ENCODE measurements at regions not wholly inside any gene's neighbourhood (a gene's known extent, or its start where the extent isn't known, plus 50 kb on each side); places are given as distances from the start of the nearest gene placed in this dataset.
A peak's percentile ranks its signal among the peaks of the same experiment; 100 is the strongest.

DNA sequence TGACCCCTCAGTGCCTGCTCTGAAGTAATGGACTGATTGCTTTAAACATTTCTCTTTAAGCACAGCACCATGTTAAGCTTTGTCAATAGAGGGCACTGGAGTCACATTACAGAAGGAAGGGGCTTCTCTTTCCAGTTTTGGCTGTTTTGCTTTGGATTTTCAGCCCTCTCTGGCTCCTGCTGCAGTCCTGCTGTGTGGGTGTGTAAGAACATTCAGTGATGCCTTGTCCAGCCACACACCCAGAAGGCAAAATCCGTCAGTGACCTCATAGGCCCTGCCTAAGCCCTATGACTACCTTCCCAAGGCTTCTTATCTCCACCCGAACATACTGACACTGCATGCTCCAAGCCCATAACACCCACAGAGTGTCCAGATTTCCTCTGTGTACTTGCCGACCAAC lies 215.3 kb upstream of the CTSO start:
- H3K9me3 ChIP-seq (ENCODE audit: insufficient read depth, low read depth): no peaks in the 10 kb centered on the region
- no peaks in the 10 kb centered on the region for H3K36me3 ChIP-seq (ENCODE audit: low read depth)
- intact Hi-C loops (cut with micrococcal nuclease; ENCODE audit: unreplicated experiment): loop anchor here (1.0 to 10.0 kb wide), 4 partner anchors 306 to 959 kb away; no protein-coding TSS in a partner anchor
- BruUV-seq (replicated peaks): no TSS peak
- H4K20me1 ChIP-seq (ENCODE audit: insufficient read depth): no peaks in the 10 kb centered on the region
- peak; percentile 43; the same call in 1 of the 2 replicates for TF ChIP-seq CTCF (conservative IDR thresholded peaks at IDR 0.05)
- no peak for TF ChIP-seq EZH2 (IDR thresholded peaks at IDR 0.05; ENCODE audit: low read depth)
- H3K27me3 ChIP-seq (ENCODE audit: insufficient read depth, low read depth): no peaks in the 10 kb centered on the region
- no peak overlapping the region for H2AFZ ChIP-seq
- H3K27ac ChIP-seq: no peak overlapping the region
- ChIA-PET POLR2A (ENCODE audit: unreplicated experiment) (no interaction called here), CTCF (interaction anchor here (1.6 kb wide), 1 partner anchor 306 kb away, joined by 5 read pairs; no protein-coding TSS in a partner anchor)
- H3F3A ChIP-seq (ENCODE audit: insufficient read depth, low read depth): no peaks in the 10 kb centered on the region
- no peaks in the 10 kb centered on the region for H3K4me1 ChIP-seq (replicated peaks; ENCODE audit: insufficient read depth)
- DNase-seq: peak in 1 of 2 experiments; percentile 28
- H3K4me3 ChIP-seq: no peak overlapping the region
- H3K79me2 ChIP-seq (ENCODE audit: low read depth): no peaks in the 10 kb centered on the region
- H3K4me2 ChIP-seq: no peak overlapping the region
- H3K9me2 ChIP-seq (ENCODE audit: insufficient read depth): no peaks in the 10 kb centered on the region

DNA sequence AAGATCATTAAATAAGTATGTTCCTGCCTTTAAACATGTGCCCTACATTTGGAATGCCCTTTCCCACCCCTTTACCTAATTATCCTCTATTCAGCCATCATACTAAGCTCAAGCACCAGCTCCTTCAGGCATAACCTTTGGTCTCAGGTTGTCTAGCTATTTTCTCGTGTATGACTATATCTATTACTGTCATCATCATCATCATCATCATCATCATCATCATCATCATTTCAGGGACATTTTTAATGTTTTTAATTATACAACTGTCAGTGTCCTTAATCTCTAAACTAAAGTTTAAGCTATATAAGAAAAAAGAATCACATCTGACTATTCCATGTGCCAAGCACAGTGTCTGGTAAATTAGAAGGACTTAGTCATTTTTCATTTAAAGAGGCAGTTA lies 214.6 kb upstream of the CTSO start:
- H3K9me3 ChIP-seq (ENCODE audit: insufficient read depth, low read depth): no peaks in the 10 kb centered on the region
- H3F3A ChIP-seq (ENCODE audit: insufficient read depth, low read depth): no peaks in the 10 kb centered on the region
- POLR2A ChIA-PET (ENCODE audit: unreplicated experiment): no interaction called here
- H4K20me1 ChIP-seq (ENCODE audit: insufficient read depth): no peaks in the 10 kb centered on the region
- no peaks in the 10 kb centered on the region for H3K27me3 ChIP-seq (ENCODE audit: insufficient read depth, low read depth)
- H3K79me2 ChIP-seq (ENCODE audit: low read depth): no peaks in the 10 kb centered on the region
- no peak overlapping the region for H2AFZ ChIP-seq
- no peaks in the 10 kb centered on the region for H3K36me3 ChIP-seq (ENCODE audit: low read depth)
- no peak for TF ChIP-seq EZH2 (IDR thresholded peaks at IDR 0.05; ENCODE audit: low read depth)
- H3K4me3 ChIP-seq: no peak overlapping the region
- no peak for DNase-seq
- intact Hi-C loops (cut with micrococcal nuclease; ENCODE audit: unreplicated experiment): loop anchor here (2.0 to 10.0 kb wide), 3 partner anchors 307 to 877 kb away; no protein-coding TSS in a partner anchor
- H3K9me2 ChIP-seq (ENCODE audit: insufficient read depth): no peaks in the 10 kb centered on the region
- BruUV-seq (replicated peaks): no TSS peak
- H3K4me2 ChIP-seq: no peak overlapping the region
- CTCF ChIA-PET: interaction anchor here (1.6 kb wide), 1 partner anchor 307 kb away, joined by 5 read pairs; no protein-coding TSS in a partner anchor
- no peak overlapping the region for H3K27ac ChIP-seq
- no peaks in the 10 kb centered on the region for H3K4me1 ChIP-seq (replicated peaks; ENCODE audit: insufficient read depth)

DNA sequence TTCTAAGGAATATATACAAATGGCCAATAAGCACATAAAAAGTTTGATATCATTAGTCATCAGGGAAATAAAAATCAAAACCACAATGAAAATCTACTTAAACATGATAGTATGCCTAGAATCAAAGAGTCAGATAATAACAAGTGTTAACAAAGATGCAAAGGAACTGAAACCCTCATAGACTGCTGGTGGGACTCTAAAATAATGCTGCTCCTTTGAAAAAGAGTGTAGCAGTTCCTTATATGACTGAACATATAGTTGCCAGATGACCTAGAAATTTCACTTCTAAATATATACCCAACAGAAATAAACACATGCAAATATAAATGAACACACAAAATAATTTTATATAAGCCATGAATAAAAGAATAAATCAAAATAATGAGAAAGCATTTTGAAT lies 205.1 kb upstream of the CTSO start:
- Histone ChIP-seq H3K4me2 (no peak overlapping the region), H4K20me1 (ENCODE audit: insufficient read depth) (no peaks in the 10 kb centered on the region), H3K9me2 (ENCODE audit: insufficient read depth) (no peaks in the 10 kb centered on the region), H3K27ac (no peak overlapping the region), H2AFZ (no peak overlapping the region), H3K4me1 (replicated peaks; ENCODE audit: insufficient read depth) (no peaks in the 10 kb centered on the region), H3K4me3 (no peak overlapping the region), H3K27me3 (ENCODE audit: insufficient read depth, low read depth) (no peaks in the 10 kb centered on the region), H3K9me3 (ENCODE audit: insufficient read depth, low read depth) (no peaks in the 10 kb centered on the region), H3K79me2 (ENCODE audit: low read depth) (no peaks in the 10 kb centered on the region), H3F3A (ENCODE audit: insufficient read depth, low read depth) (no peaks in the 10 kb centered on the region), H3K36me3 (ENCODE audit: low read depth) (no peaks in the 10 kb centered on the region)
- intact Hi-C loops (cut with micrococcal nuclease; ENCODE audit: unreplicated experiment): no loop called here
- BruUV-seq (replicated peaks): no TSS peak
- POLR2A ChIA-PET (ENCODE audit: unreplicated experiment): no interaction called here
- CTCF ChIA-PET: no interaction called here
- TF ChIP-seq CTCF (conservative IDR thresholded peaks at IDR 0.05): no peak
- no peak for TF ChIP-seq EZH2 (IDR thresholded peaks at IDR 0.05; ENCODE audit: low read depth)
- DNase-seq: no peak

DNA sequence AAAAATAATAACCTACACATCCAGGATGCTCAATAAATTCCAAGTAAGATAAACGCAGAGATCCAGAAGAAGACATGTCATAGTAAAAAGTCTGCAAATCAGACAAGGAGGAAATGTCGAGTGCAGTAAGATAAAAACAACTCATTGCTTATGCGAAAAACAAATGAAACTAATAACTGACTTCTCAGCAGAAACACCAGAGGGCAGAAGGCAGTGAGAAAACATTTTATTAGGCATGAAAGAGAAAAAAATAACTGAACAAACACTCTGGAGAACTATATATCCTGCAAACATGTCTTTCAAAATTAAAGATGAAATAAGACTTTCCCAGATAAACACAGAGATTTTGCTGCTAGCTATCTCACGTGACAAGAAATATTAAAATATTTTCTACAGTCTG lies 201.3 kb upstream of the CTSO start:
- DNase-seq: no peak
- Histone ChIP-seq H3K4me1 (replicated peaks; ENCODE audit: insufficient read depth) (no peaks in the 10 kb centered on the region), H3K4me3 (no peak overlapping the region), H3K27ac (no peak overlapping the region), H3F3A (ENCODE audit: insufficient read depth, low read depth) (no peaks in the 10 kb centered on the region), H3K9me3 (ENCODE audit: insufficient read depth, low read depth) (no peaks in the 10 kb centered on the region), H3K79me2 (ENCODE audit: low read depth) (no peaks in the 10 kb centered on the region), H3K27me3 (ENCODE audit: insufficient read depth, low read depth) (no peaks in the 10 kb centered on the region), H2AFZ (no peak overlapping the region), H3K9me2 (ENCODE audit: insufficient read depth) (no peaks in the 10 kb centered on the region), H3K4me2 (no peak overlapping the region), H4K20me1 (ENCODE audit: insufficient read depth) (no peaks in the 10 kb centered on the region), H3K36me3 (ENCODE audit: low read depth) (no peaks in the 10 kb centered on the region)
- intact Hi-C loops (cut with micrococcal nuclease; ENCODE audit: unreplicated experiment): no loop called here
- ChIA-PET POLR2A (ENCODE audit: unreplicated experiment) (no interaction called here), CTCF (no interaction called here)
- TF ChIP-seq EZH2 (IDR thresholded peaks at IDR 0.05; ENCODE audit: low read depth): no peak
- no peak; the same call in 1 of the 2 replicates for TF ChIP-seq CTCF (conservative IDR thresholded peaks at IDR 0.05)
- BruUV-seq (replicated peaks): no TSS peak
